GM12864 (cell line): ENCODE measurements at regions not wholly inside any gene's neighbourhood (a gene's known extent, or its start where the extent isn't known, plus 50 kb on each side); places are given as distances from the start of the nearest gene placed in this dataset.

Source experiments
- DNase-seq: peaks from one replicate; pipeline ENCODE4 v3.0.0-alpha.2; 2011; ENCODE audit warnings: low read depth
- H3K4me3 ChIP-seq: 2 replicates; pipeline ENCODE4 v1.5.1; 2011; ENCODE audit warnings: mild to moderate bottlenecking, low read depth, low read length, control low read depth
- CTCF ChIP-seq: IDR thresholded peaks from 2 replicates; pipeline ENCODE4 v1.5.1; 2011; ENCODE audit warnings: low read depth, mild to moderate bottlenecking, moderate library complexity, low read length, control low read depth, inconsistent platforms; ENCODE audit errors: missing control alignments

DNA sequence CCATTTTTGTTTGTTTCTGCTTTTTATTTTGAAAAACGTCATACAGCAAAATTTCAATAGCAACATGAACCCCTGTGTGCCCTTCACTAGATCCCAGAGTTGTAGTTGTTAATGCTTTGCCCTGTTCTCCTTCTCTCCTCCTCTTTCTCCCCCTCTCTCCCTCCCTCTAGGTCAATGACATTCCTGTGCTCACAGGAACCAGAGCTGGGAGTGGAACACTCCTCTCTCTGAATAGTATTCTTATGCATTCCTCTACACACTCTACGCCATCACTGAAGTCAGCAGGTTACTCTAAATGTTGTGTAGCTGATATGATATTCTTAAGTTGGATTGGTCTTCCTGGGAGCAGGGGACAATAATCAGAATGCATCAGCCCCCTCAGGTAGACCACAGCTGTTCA is 243.4 kb downstream of the SYK start:
- TF ChIP-seq CTCF = no peak
- H3K4me3 ChIP-seq = no peak overlapping the region
- DNase-seq = no peak

DNA sequence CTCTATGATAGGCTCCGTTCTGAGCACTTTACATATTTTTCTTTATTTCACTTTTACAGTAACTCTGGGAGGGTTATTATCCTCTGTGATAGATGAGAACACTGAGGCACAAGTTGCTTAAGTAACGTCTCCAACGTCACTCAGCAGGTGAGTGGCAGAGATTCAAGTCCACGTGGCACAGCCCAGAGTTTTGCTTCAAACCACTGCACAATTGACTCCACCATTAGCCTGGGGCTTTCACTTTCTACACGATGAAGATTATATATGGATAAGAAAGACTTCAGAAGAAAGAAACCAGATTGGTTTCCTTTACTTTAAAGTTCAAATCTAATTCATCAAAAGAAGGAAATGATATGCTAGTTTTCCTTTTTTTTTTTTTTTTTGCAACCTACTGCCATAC is 245.9 kb downstream of the SYK start:
- DNase-seq = no peak
- H3K4me3 ChIP-seq = no peak overlapping the region
- no peak for TF ChIP-seq CTCF

DNA sequence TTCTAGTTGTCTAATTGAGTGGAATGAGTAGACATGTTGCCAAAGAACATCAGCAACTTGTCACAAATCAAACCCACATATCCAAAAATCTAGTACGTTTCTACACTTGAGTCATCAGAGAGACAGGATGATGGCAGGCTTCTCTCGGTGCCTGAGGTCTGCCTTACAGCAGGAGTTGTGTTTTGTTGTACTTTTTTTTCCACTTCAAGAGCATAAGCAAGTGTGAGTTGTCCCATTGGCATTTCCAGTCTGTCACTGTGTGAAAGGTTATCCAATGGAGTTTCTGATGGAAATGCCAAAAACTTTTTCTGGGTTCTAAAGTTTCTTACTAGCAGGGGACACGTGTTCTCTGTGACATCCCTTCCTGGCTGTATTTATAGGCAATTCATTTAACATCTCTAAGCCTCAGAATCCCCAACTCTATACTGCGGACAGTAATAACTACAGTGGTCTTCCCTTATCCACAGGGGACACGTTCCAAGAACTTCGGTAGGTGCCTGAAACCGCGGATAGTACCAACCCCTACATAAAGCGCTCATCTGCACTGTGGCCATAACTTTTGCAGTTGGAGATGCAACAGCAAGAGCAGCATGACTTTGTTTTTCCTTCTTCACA is 246.5 kb downstream of the SYK start:
- no peak for DNase-seq
- H3K4me3 ChIP-seq = no peak overlapping the region
- no peak for TF ChIP-seq CTCF

DNA sequence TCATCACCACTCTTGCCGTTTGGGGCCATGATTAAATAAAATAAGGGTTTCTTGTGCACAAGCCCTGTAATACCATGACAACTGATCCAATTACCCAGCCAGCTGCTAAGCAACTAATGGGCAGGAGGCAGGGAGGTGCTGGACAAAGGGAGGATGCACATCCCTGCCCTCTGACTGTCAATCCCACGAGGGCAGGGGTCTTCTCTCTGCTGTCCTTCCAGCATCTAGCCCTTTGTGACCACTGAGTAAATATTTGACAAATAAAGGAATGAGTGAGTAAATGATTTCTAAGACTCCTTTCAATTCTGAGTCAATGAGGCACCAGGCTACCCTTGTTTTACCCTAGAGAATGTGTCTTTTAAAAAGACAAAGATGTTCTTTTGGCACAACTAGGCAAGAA is 247.1 kb downstream of the SYK start:
- H3K4me3 ChIP-seq = no peak overlapping the region
- DNase-seq = no peak
- no peak for TF ChIP-seq CTCF

- no peak for TF ChIP-seq CTCF
- DNase-seq = no peak
- no peak overlapping the region for H3K4me3 ChIP-seq
These were observed 252.2 kb downstream of the SYK start for GRCh38 chr9:91053824-91054223.

DNA sequence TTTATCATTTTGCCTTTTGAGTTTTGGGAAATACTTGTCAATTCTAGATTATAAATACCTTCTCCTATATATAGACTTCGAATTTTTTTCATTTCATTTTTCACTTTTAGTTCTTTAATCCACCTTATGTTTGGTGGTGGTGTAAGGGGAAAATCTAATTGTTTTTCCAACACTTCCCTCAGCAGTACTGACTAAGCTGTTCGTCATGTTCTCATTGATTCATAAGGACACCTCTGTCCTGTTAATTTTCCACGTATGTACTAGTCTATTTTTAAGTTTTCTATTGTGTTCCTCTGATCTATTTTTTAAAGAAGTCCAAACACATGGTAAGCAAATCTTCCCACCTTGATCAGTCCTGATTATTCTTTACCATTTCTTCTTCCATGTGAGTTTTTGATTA is 254.2 kb downstream of the SYK start:
- no peak overlapping the region for H3K4me3 ChIP-seq
- no peak for TF ChIP-seq CTCF
- DNase-seq = no peak

DNA sequence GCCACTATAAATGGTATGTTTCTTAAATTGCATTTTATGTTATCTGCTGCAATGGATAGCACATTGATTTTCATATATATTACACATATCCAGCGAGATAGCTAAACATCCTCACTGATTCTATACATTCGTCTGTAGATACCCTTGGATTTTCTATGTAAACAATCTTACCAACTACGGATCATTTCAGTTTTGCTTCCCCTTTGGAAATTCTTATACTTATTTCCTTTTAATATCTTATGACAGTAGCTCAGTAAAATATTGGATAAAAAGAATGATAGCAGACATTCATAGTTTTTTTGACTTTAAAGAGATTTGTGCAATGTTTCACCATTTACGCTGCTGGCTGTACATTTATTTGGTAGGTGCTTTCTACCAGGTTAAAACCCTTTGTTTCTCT is 254.9 kb downstream of the SYK start:
- TF ChIP-seq CTCF = no peak
- no peak for DNase-seq
- H3K4me3 ChIP-seq = no peak overlapping the region
